PC-9 (cell line): ENCODE measurements at regions not wholly inside any gene's neighbourhood (a gene's known extent, or its start where the extent isn't known, plus 50 kb on each side); places are given as distances from the start of the nearest gene placed in this dataset.

ENCODE experiments used
- EZH2 ChIP-seq: fragments of 200-600 bp; sonication (generic); IDR thresholded peaks from 2 replicates; pipeline ENCODE4 v1.8.0; 2017; ENCODE audit warnings: antibody characterized with exemption, low read depth
- TF ChIP-seq, protein P1 (sequence below): fragments of 200-600 bp; sonication (generic); conservative IDR thresholded peaks from 2 replicates; pipeline ENCODE4 v1.6.1; 2017; ENCODE audit warnings: mixed run types, antibody characterized with exemption, mild to moderate bottlenecking, moderate library complexity

DNA sequence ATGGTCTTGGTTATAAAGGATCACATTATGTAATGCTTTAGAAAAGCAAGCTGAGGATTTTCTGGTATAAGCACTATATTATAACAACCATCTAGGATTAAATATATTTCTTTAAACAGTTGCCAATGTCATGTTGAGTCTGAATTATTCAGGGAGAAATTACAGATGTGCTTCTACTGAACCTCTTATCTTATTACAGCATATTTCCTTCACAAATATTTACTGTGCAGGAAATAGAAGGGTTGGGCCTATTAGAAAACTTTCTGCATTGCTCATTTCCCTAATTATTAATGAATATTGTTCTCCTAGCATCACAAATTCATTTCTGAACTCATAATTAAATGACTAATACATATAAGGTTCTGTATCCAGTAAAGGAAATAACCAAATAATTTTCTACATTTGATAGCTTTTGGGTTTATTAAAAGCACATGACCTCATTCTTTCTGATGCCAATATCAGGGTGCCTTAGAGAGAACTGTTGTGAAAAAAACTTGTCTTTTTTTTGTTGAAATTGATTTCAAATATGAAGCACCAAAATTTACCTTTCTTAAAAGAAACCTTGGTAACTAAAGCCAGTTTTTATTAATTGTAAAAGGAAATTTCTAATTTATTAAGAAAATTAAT is 476.8 kb upstream of the PTGER4 start:
- TF ChIP-seq EZH2, result no peak
- TF ChIP-seq, protein P1, sequence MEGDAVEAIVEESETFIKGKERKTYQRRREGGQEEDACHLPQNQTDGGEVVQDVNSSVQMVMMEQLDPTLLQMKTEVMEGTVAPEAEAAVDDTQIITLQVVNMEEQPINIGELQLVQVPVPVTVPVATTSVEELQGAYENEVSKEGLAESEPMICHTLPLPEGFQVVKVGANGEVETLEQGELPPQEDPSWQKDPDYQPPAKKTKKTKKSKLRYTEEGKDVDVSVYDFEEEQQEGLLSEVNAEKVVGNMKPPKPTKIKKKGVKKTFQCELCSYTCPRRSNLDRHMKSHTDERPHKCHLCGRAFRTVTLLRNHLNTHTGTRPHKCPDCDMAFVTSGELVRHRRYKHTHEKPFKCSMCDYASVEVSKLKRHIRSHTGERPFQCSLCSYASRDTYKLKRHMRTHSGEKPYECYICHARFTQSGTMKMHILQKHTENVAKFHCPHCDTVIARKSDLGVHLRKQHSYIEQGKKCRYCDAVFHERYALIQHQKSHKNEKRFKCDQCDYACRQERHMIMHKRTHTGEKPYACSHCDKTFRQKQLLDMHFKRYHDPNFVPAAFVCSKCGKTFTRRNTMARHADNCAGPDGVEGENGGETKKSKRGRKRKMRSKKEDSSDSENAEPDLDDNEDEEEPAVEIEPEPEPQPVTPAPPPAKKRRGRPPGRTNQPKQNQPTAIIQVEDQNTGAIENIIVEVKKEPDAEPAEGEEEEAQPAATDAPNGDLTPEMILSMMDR, result no peak
